B cell (primary cell): ENCODE measurements at regions not wholly inside any gene's neighbourhood (a gene's known extent, or its start where the extent isn't known, plus 50 kb on each side); places are given as distances from the start of the nearest gene placed in this dataset.

Experiments
- EZH2 ChIP-seq: IDR thresholded peaks from 2 replicates; pipeline ENCODE4 v1.6.1; 2012; ENCODE audit warnings: borderline replicate concordance, low read depth, mild to moderate bottlenecking, moderate library complexity, low read length; ENCODE audit not compliant: insufficient read depth, poor library complexity, severe bottlenecking
- TF ChIP-seq, protein P1 (sequence below): fragments of 200-600 bp; IDR thresholded peaks from one replicate; pipeline ENCODE4 v1.8.0; 2022; ENCODE audit warnings: antibody characterized with exemption, mild to moderate bottlenecking

DNA sequence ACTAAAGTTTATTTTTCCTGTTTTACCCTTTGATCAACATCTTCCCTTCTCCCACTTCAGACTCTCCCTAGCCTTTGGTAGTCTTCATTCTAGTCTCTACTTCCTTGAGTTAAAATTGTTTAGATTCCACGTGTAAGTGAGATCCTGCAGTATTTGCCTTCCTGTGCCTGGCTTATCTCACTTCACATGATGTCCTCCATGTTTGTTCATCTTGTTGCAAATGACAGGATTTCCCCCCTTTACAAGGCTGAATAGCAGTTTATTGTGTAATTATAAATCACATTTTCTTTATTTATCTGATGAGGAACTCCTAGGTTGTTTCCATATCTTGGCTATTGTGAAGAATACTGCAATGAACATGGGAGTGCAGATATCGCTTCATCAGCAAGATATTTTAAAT, 461.7 kb downstream of the CHSY3 start:
- TF ChIP-seq, protein P1, sequence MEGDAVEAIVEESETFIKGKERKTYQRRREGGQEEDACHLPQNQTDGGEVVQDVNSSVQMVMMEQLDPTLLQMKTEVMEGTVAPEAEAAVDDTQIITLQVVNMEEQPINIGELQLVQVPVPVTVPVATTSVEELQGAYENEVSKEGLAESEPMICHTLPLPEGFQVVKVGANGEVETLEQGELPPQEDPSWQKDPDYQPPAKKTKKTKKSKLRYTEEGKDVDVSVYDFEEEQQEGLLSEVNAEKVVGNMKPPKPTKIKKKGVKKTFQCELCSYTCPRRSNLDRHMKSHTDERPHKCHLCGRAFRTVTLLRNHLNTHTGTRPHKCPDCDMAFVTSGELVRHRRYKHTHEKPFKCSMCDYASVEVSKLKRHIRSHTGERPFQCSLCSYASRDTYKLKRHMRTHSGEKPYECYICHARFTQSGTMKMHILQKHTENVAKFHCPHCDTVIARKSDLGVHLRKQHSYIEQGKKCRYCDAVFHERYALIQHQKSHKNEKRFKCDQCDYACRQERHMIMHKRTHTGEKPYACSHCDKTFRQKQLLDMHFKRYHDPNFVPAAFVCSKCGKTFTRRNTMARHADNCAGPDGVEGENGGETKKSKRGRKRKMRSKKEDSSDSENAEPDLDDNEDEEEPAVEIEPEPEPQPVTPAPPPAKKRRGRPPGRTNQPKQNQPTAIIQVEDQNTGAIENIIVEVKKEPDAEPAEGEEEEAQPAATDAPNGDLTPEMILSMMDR, result no peak
- TF ChIP-seq EZH2, result no peak
